Sigmoid colon (tissue), 6 donors: ENCODE measurements at regions not wholly inside any gene's neighbourhood (a gene's known extent, or its start where the extent isn't known, plus 50 kb on each side); places are given as distances from the start of the nearest gene placed in this dataset.

Experiments used
- DNase-seq: peaks from one replicate; pipeline ENCODE4 v3.0.0-alpha.2; 2019
- H3K27ac ChIP-seq, 4 donors: fragments of 200-600 bp; sonication (generic); one replicate each; pipeline ENCODE4 v1.5.1; 2016 to 2019; ENCODE audit warnings: mild to moderate bottlenecking in 1 of 4
- H3K27me3 ChIP-seq, 3 donors: fragments of 200-600 bp; sonication (generic); one replicate each; pipeline ENCODE4 v1.5.1; 2019; ENCODE audit warnings: mild to moderate bottlenecking in 1 of 3
- H3K36me3 ChIP-seq, 4 donors: fragments of 200-600 bp; sonication (generic); one replicate each; pipeline ENCODE4 v1.5.1; 2016 to 2019
- H3K4me1 ChIP-seq, 4 donors: fragments of 200-600 bp; sonication (generic); one replicate each; pipeline ENCODE4 v1.5.1; 2017 to 2019
- H3K4me3 ChIP-seq, 4 donors: fragments of 200-600 bp; sonication (generic); one replicate each; pipeline ENCODE4 v1.5.1; 2017 to 2019; ENCODE audit warnings: mild to moderate bottlenecking in 2 of 4, moderate library complexity in 1 of 4
- H3K9me3 ChIP-seq, 4 donors: fragments of 200-600 bp in 3 of 4; sonication (generic) in 3 of 4; one replicate each; pipeline versions ENCODE4 v1.5.1 to v1.6.1; 2013 to 2019
- EP300 ChIP-seq, 4 donors: sonication (generic); formaldehyde crosslinking; IDR thresholded peaks; one replicate each; pipeline ENCODE4 v1.6.1; 2017; ENCODE audit warnings: antibody characterized with exemption in 4 of 4
- POLR2A ChIP-seq, 2 donors: fragments of 450-650 bp; IDR thresholded peaks; one replicate each; pipeline ENCODE4 v1.6.1; 2016; ENCODE audit warnings: antibody characterized with exemption in 2 of 2, mild to moderate bottlenecking in 2 of 2, moderate library complexity in 2 of 2
- POLR2AphosphoS5 ChIP-seq, 4 donors: sonication (generic); formaldehyde crosslinking; IDR thresholded peaks; one replicate each; pipeline ENCODE4 v1.6.1; 2017; ENCODE audit warnings: antibody characterized with exemption in 4 of 4
- WGBS, 2 donors: extraction: QIAGEN DNeasy Blood & Tissue Kit; methylation state at CpG; one replicate each; pipeline ENCODE4 v1.1.7; 2013; 5-methylcytosine and 5-hydroxymethylcytosine counted together
- intact Hi-C: fragments of 100-400 bp; cut with DNase I; formaldehyde crosslinking; loops from one replicate; pipeline ENCODE4 v1.15.1; 2023
- TF ChIP-seq, protein P1 (sequence below), 4 experiments: fragments of 450-650 bp in 3 of 4; fragments of 200-600 bp in 1 of 4; IDR thresholded peaks; one replicate each; pipeline ENCODE4 v1.5.1; 2016 to 2019; ENCODE audit warnings: antibody characterized with exemption in 4 of 4, mild to moderate bottlenecking in 3 of 4, moderate library complexity in 2 of 4
- donor health status: healthy with polysubstance abuse.
- donor health status: healthy.

DNA sequence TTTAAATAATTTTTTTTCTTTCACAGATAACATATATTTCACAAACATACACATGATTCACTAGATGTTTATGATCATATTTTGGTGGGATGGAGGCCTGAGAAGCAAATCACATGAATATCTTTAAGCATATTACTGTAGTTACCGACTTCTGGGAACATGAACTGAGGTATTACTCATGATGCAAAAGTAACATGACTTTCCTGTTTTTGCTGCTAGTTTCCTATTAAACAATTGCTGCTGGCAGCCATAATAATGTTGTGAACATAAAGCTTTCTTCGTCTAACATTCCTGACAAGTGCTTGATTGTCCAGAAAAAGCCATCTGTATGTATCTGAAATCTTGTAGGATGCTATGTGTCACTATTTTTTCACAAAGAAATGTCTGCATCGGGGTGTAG, 145.4 kb downstream of the MTX2 start:
- TF ChIP-seq EP300 (IDR thresholded peaks at IDR 0.05) (no peak), POLR2AphosphoS5 (IDR thresholded peaks at IDR 0.05) (no peak), POLR2A (IDR thresholded peaks at IDR 0.05) (no peak)
- TF ChIP-seq, protein P1, sequence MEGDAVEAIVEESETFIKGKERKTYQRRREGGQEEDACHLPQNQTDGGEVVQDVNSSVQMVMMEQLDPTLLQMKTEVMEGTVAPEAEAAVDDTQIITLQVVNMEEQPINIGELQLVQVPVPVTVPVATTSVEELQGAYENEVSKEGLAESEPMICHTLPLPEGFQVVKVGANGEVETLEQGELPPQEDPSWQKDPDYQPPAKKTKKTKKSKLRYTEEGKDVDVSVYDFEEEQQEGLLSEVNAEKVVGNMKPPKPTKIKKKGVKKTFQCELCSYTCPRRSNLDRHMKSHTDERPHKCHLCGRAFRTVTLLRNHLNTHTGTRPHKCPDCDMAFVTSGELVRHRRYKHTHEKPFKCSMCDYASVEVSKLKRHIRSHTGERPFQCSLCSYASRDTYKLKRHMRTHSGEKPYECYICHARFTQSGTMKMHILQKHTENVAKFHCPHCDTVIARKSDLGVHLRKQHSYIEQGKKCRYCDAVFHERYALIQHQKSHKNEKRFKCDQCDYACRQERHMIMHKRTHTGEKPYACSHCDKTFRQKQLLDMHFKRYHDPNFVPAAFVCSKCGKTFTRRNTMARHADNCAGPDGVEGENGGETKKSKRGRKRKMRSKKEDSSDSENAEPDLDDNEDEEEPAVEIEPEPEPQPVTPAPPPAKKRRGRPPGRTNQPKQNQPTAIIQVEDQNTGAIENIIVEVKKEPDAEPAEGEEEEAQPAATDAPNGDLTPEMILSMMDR (IDR thresholded peaks at IDR 0.05): no peak
- H3K36me3 ChIP-seq: no peaks in the 10 kb centered on the region
- WGBS, 2 donors: 89% methylated on average over 3 of the region's 3 CpGs
- H3K27ac ChIP-seq: no peak overlapping the region
- H3K9me3 ChIP-seq: no peaks in the 10 kb centered on the region
- no peaks in the 10 kb centered on the region for H3K4me1 ChIP-seq
- H3K27me3 ChIP-seq: no peaks in the 10 kb centered on the region
- DNase-seq: no peak
- intact Hi-C loops: no loop called here
- no peak overlapping the region for H3K4me3 ChIP-seq

DNA sequence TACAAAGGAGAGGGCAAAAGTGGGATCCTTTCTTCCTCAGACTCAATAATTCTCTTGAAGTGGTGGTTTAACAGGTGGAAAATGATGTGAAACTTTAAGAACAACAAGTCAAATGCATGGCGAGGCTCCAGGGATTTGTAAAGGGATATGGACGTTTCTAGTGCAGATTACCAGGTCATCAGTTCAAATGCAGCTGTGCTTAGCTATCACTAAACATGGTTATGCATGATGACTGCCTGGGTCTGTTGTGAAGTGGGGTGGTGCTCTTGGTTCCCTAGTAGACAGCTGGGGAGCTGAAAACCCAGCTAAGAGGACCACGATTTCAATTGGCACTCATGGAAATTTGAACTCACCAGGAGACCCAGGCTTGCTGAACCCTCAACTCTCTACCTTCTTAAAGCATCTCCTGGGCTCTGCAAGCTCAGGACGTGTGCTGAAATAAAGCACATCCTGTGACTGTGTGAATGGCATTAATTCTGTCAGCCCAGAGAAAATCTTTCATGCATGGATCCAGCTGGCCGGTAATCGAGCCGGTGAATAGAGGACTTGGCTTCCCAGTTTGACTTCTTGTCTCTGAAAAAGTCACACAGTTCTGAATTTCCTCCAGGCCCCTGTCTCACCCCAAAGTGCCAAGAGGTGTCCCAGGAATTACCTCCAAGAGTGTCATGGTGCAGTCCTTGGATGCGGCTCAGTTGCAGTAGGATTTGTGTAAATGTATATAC, 146.1 kb downstream of the MTX2 start:
- 79 to 85% methylated on average over 8 of the region's 8 CpGs for WGBS, 2 donors
- H3K27ac ChIP-seq: no peak overlapping the region

DNA sequence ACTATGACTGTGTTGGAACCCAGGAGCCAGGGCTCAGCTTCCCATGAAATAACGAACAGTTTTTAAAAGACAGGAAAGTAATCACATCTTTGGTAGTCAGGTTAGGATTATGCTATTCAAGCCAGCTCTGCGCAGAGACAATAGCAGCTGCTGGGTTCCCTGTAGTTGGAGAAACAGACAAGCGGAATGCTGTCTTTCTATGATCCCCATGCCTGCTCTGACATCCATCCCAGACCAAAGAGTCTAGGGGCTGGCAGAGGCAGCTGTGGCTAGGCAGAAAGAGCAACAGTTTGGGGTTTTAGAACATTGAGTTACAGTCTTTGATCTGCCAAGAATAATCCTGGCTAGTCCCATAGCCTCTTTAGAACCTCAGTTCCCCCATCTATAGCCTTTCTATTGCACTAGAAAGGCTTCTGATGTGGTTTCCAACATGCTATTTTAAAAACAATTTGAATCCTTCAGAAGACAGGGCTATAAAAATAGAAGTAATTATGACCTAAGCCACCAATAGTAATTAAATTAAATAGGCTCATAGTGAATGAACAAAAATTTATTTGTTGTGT, 146.8 kb downstream of the MTX2 start:
- intact Hi-C loops: no loop called here
- no peaks in the 10 kb centered on the region for H3K9me3 ChIP-seq
- H3K36me3 ChIP-seq: no peaks in the 10 kb centered on the region
- WGBS, 2 donors: 89 to 92% methylated on average over 3 of the region's 3 CpGs
- no peak overlapping the region for H3K27ac ChIP-seq
- H3K27me3 ChIP-seq: no peaks in the 10 kb centered on the region
- no peak overlapping the region for H3K4me3 ChIP-seq
- DNase-seq: no peak
- H3K4me1 ChIP-seq: no peaks in the 10 kb centered on the region
- TF ChIP-seq POLR2A (IDR thresholded peaks at IDR 0.05): no peak
- TF ChIP-seq, protein P1 (IDR thresholded peaks at IDR 0.05): no peak

More for the DNA sequence above, 146.1 kb downstream of the MTX2 start:
- H3K36me3 ChIP-seq: no peaks in the 10 kb centered on the region
- H3K9me3 ChIP-seq: no peaks in the 10 kb centered on the region
- intact Hi-C loops: no loop called here
- no peak overlapping the region for H3K4me3 ChIP-seq
- no peaks in the 10 kb centered on the region for H3K4me1 ChIP-seq
- no peaks in the 10 kb centered on the region for H3K27me3 ChIP-seq
- TF ChIP-seq EP300 (IDR thresholded peaks at IDR 0.05): no peak
- TF ChIP-seq POLR2AphosphoS5 (IDR thresholded peaks at IDR 0.05): no peak
- TF ChIP-seq POLR2A (IDR thresholded peaks at IDR 0.05): no peak
- TF ChIP-seq, protein P1 (IDR thresholded peaks at IDR 0.05): no peak
- DNase-seq: no peak

DNA sequence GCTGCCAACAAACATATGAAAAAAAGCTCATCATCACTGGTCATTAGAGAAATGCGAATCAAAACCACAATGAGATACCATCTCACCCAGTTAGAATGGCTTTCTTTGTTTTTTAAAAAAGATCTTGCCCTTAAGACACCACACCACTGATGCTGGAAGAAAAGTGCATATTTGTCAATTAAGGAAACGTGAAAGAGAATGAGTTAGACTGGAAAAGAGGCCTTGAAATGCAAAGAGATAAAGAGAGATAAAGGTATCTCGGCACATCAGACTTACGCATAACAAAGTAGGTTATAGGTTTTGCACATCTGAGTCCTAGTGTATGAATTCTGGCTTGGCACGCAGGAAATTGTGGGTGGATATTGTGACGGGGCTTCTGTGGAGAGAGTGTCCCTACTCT, 149.5 kb downstream of the MTX2 start:
- no peaks in the 10 kb centered on the region for H3K27me3 ChIP-seq
- TF ChIP-seq POLR2AphosphoS5 (IDR thresholded peaks at IDR 0.05) (no peak), EP300 (IDR thresholded peaks at IDR 0.05) (no peak), POLR2A (IDR thresholded peaks at IDR 0.05) (no peak)
- TF ChIP-seq, protein P1 (IDR thresholded peaks at IDR 0.05): no peak
- intact Hi-C loops: no loop called here
- no peak overlapping the region for H3K27ac ChIP-seq
- no peaks in the 10 kb centered on the region for H3K4me1 ChIP-seq
- no peaks in the 10 kb centered on the region for H3K9me3 ChIP-seq
- H3K4me3 ChIP-seq: no peak overlapping the region
- no peak for DNase-seq
- 91 to 92% methylated on average over 6 of the region's 6 CpGs for WGBS, 2 donors
- no peaks in the 10 kb centered on the region for H3K36me3 ChIP-seq
